NCI-H146 (cell line): ENCODE measurements at regions not wholly inside any gene's neighbourhood (a gene's known extent, or its start where the extent isn't known, plus 50 kb on each side); places are given as distances from the start of the nearest gene placed in this dataset.

Source experiments
- DNase-seq: peaks from one replicate; lab custom pipeline; 2025; lab: John Stamatoyannopoulos, UW

- no peak for DNase-seq
Observed at GRCh38 chr6:15734118-15734897, 71.5 kb upstream of the DTNBP1 start.

- no peak for DNase-seq
Observed at GRCh38 chr6:15730922-15731321, 68.1 kb upstream of the DTNBP1 start.

GRCh38 chr6:15730442-15730841, 67.6 kb upstream of the DTNBP1 start:
- DNase-seq, result no peak

- DNase-seq, result no peak
Observed at GRCh38 chr6:15722731-15723130, 59.9 kb upstream of the DTNBP1 start.

- DNase-seq, result no peak
Observed at GRCh38 chr6:15716889-15717288, 54.1 kb upstream of the DTNBP1 start.

- no peak for DNase-seq
Observed at GRCh38 chr6:15715851-15716250, 53.0 kb upstream of the DTNBP1 start.

- DNase-seq, result no peak
Observed at GRCh38 chr6:15715060-15715459, 52.2 kb upstream of the DTNBP1 start.

GRCh38 chr6:15714658-15715057, 51.8 kb upstream of the DTNBP1 start:
- DNase-seq, result no peak

GRCh38 chr6:15713325-15713724, 50.5 kb upstream of the DTNBP1 start:
- DNase-seq, result no peak

- no peak for DNase-seq
Observed at GRCh38 chr6:15712797-15713196, 50.0 kb upstream of the DTNBP1 start.
